ENCODE measurements at regions not wholly inside any gene's neighbourhood (a gene's known extent, or its start where the extent isn't known, plus 50 kb on each side); places are given as distances from the start of the nearest gene placed in this dataset.
A peak's percentile ranks its signal among the peaks of the same experiment; 100 is the strongest.

GRCh38 chr1:75984781-75985180, 52.6 kb upstream of the ASB17 start:
- no peak for DNase-seq (ENCODE audit: low read depth)
- H3K4me3 ChIP-seq (ENCODE audit: low read length): no peak overlapping the region
- TF ChIP-seq CTCF (IDR thresholded peaks at IDR 0.05; ENCODE audit: insufficient read depth, low read depth, low read length, missing control alignments): no peak

- no peak overlapping the region for H3K4me3 ChIP-seq (ENCODE audit: low read length)
- peak; percentile 74 for DNase-seq (ENCODE audit: low read depth)
- TF ChIP-seq CTCF (IDR thresholded peaks at IDR 0.05; ENCODE audit: insufficient read depth, low read depth, low read length, missing control alignments): no peak
Observed at GRCh38 chr1:75985827-75986226, 53.6 kb upstream of the ASB17 start.

- TF ChIP-seq CTCF (IDR thresholded peaks at IDR 0.05; ENCODE audit: insufficient read depth, low read depth, low read length, missing control alignments): no peak
Observed at GRCh38 chr1:75986478-75986877, 54.3 kb upstream of the ASB17 start.

GRCh38 chr1:75989121-75989520, 56.9 kb upstream of the ASB17 start:
- DNase-seq (ENCODE audit: low read depth): no peak
- no peak overlapping the region for H3K4me3 ChIP-seq (ENCODE audit: low read length)
- TF ChIP-seq CTCF (IDR thresholded peaks at IDR 0.05; ENCODE audit: insufficient read depth, low read depth, low read length, missing control alignments): no peak

More at GRCh38 chr1:75986478-75986877, 54.3 kb upstream of the ASB17 start:
- no peak for DNase-seq (ENCODE audit: low read depth)
- no peak overlapping the region for H3K4me3 ChIP-seq (ENCODE audit: low read length)

- no peak for TF ChIP-seq CTCF (IDR thresholded peaks at IDR 0.05; ENCODE audit: insufficient read depth, low read depth, low read length, missing control alignments)
- DNase-seq (ENCODE audit: low read depth): no peak
- no peak overlapping the region for H3K4me3 ChIP-seq (ENCODE audit: low read length)
Observed at GRCh38 chr1:75990686-75991085, 58.5 kb upstream of the ASB17 start.

- peak; percentile 87 for TF ChIP-seq CTCF (IDR thresholded peaks at IDR 0.05; ENCODE audit: insufficient read depth, low read depth, low read length, missing control alignments)
- peak; percentile 90 for DNase-seq (ENCODE audit: low read depth)
- H3K4me3 ChIP-seq (ENCODE audit: low read length): no peak overlapping the region
Observed at GRCh38 chr1:75991497-75992114, 59.4 kb upstream of the ASB17 start.

GRCh38 chr1:75992312-75992711, 60.1 kb upstream of the ASB17 start:
- no peak for DNase-seq (ENCODE audit: low read depth)
- no peak for TF ChIP-seq CTCF (IDR thresholded peaks at IDR 0.05; ENCODE audit: insufficient read depth, low read depth, low read length, missing control alignments)
- no peak overlapping the region for H3K4me3 ChIP-seq (ENCODE audit: low read length)

Data from epithelial cell of esophagus (primary cell).